ENCODE measurements at regions not wholly inside any gene's neighbourhood (a gene's known extent, or its start where the extent isn't known, plus 50 kb on each side); places are given as distances from the start of the nearest gene placed in this dataset.
"Not testable (repeated sequence)": the region's sequence is repeated elsewhere in the genome, so short reads cannot be mapped to it uniquely, and the experiment has no call there.

GRCh38 chr21:35811191-35811806, 249.0 kb downstream of the SETD4 start:
- no peak for TF ChIP-seq CTCF (IDR thresholded peaks at IDR 0.05; ENCODE audit: low read depth, low read length)
- no peak for DNase-seq (ENCODE audit: low read depth, low spot score)
- no peak overlapping the region for H3K4me3 ChIP-seq (ENCODE audit: low read depth, low read length)
- in situ Hi-C loops (cut with HindIII; ENCODE audit: low sequenced_read_pairs) = no loop called here

GRCh38 chr21:35810431-35810970, 249.8 kb downstream of the SETD4 start:
- in situ Hi-C loops (cut with HindIII; ENCODE audit: low sequenced_read_pairs) = no loop called here
- DNase-seq (ENCODE audit: low read depth, low spot score) = no peak
- no peak for TF ChIP-seq CTCF (IDR thresholded peaks at IDR 0.05; ENCODE audit: low read depth, low read length)
- H3K4me3 ChIP-seq (ENCODE audit: low read depth, low read length) = no peak overlapping the region

GRCh38 chr21:35801391-35801790, 258.9 kb downstream of the SETD4 start:
- in situ Hi-C loops (cut with HindIII; ENCODE audit: low sequenced_read_pairs) = no loop called here
- H3K4me3 ChIP-seq (ENCODE audit: low read depth, low read length) = no peak overlapping the region
- no peak for TF ChIP-seq CTCF (IDR thresholded peaks at IDR 0.05; ENCODE audit: low read depth, low read length)
- DNase-seq (ENCODE audit: low read depth, low spot score) = no peak

GRCh38 chr21:35800796-35801385, 259.4 kb downstream of the SETD4 start:
- in situ Hi-C loops (cut with HindIII; ENCODE audit: low sequenced_read_pairs); H3K4me3 ChIP-seq (ENCODE audit: low read depth, low read length); DNase-seq (ENCODE audit: low read depth, low spot score): not testable (repeated sequence)

DNA sequence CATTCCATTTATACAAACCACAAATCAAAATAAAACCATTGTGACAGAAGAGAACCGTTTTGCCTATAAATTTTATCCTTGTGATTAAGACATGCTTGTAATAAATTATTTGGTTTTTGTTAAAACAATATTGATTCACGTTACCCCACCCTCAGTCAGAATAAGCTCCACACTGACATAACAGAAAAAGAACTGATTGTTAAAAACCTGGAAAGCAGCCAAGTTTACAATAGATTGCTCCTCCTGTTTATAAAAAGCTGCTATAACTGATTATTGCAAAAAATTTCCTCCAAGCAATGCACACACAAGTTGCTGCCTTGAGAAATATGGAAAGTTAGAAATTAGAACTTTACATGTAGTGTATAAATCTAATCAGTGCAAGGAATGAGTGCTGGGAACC, 263.5 kb downstream of the SETD4 start:
- no peak overlapping the region for H3K4me3 ChIP-seq (ENCODE audit: low read depth, low read length)
- no peak for DNase-seq (ENCODE audit: low read depth, low spot score)
- TF ChIP-seq CTCF (IDR thresholded peaks at IDR 0.05; ENCODE audit: low read depth, low read length) = no peak
- in situ Hi-C loops (cut with HindIII; ENCODE audit: low sequenced_read_pairs) = no loop called here

DNA sequence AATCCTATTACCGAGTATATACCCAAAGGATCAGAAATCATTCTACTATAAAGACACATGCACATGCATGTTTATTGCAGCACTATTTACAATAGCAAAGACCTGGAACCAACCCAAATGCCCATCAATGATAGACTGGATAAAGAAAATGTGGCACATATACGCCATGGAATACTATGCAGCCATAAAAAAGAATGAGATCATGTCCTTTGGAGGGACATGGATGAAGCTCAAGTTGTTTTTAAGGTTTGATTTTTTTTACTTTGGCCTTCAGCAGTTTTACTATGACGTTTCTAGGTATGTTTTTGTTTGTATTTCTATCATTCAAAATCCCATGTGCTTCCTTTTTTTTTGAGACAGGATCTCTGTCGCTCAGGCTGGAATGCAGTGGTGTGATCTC, 265.8 kb downstream of the SETD4 start:
- H3K4me3 ChIP-seq (ENCODE audit: low read depth, low read length); DNase-seq (ENCODE audit: low read depth, low spot score); in situ Hi-C loops (cut with HindIII; ENCODE audit: low sequenced_read_pairs): not testable (repeated sequence)

DNA sequence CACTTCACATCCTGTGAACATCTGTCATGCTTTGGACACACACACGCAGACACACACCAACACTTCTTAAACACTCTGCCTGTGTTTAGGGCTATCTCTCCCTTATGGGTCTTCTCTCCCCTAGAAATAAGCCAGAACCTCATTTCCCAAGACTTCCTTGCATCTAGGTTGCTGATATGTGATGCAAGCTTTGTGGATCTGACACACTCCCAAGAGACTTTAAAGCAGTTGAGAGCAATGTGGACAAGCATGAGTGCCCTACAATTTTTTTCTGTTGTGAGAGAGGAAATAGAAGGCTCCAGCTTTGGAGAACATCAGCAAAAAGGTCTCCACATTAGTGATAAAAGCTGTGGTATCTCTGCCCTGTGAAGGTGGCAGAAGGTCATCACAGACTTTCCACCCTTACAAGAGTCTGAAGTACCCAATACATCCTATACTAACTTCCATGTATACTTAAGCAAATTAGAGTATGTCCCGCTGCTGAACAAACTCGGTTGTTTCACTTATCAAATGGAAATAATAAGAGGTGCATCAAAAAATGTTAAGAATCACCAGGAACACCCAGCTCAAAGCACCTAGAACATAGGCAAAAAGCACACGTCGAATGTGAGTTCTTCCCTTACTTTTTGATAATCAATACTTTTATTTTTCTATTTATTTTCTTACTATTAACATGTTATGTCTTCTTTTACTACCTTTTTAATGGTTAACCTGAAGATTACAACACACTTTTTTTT, 267.6 kb downstream of the SETD4 start:
- no peak overlapping the region for H3K4me3 ChIP-seq (ENCODE audit: low read depth, low read length)
- no peak for DNase-seq (ENCODE audit: low read depth, low spot score)
- in situ Hi-C loops (cut with HindIII; ENCODE audit: low sequenced_read_pairs) = no loop called here
- TF ChIP-seq CTCF (IDR thresholded peaks at IDR 0.05; ENCODE audit: low read depth, low read length) = no peak
